Effector memory CD4-positive, alpha-beta T cell (primary cell): ENCODE measurements at regions not wholly inside any gene's neighbourhood (a gene's known extent, or its start where the extent isn't known, plus 50 kb on each side); places are given as distances from the start of the nearest gene placed in this dataset.

Experiments
- DNase-seq, 3 donors: peaks; one replicate each; pipeline ENCODE4 v3.0.0-alpha.2; 2020
- H3K27ac ChIP-seq: 2 replicates; pipeline ENCODE4 v1.7.0; 2013; ENCODE audit warnings: mild to moderate bottlenecking, low read length, moderate library complexity; ENCODE audit not compliant: insufficient read depth, poor library complexity, severe bottlenecking
- H3K27me3 ChIP-seq: replicated peaks from 2 replicates; pipeline ENCODE4 v1.7.0; 2013; ENCODE audit warnings: mild to moderate bottlenecking, low read length; ENCODE audit not compliant: insufficient read depth, control insufficient read depth, poor library complexity, severe bottlenecking
- H3K36me3 ChIP-seq: 2 replicates; pipeline ENCODE4 v1.7.0; 2013; ENCODE audit warnings: mild to moderate bottlenecking, low read length, moderate library complexity; ENCODE audit not compliant: control insufficient read depth, insufficient read depth
- H3K4me1 ChIP-seq: 2 replicates; pipeline ENCODE4 v1.7.0; 2013; ENCODE audit warnings: low read length, mild to moderate bottlenecking; ENCODE audit not compliant: control insufficient read depth, insufficient read depth, poor library complexity, severe bottlenecking
- H3K4me3 ChIP-seq: 2 replicates; pipeline ENCODE4 v1.7.0; 2013; ENCODE audit warnings: low read length, low read depth, mild to moderate bottlenecking; ENCODE audit not compliant: insufficient read depth, poor library complexity, severe bottlenecking
- H3K9me3 ChIP-seq: 2 replicates; pipeline ENCODE4 v1.7.0; 2013; ENCODE audit warnings: mild to moderate bottlenecking, low read length, moderate library complexity; ENCODE audit not compliant: control insufficient read depth

GRCh38 chr10:131536676-131537075 lies 225.2 kb upstream of the TCERG1L start:
- H3K27me3 ChIP-seq, result no peaks in the 10 kb centered on the region
- H3K4me1 ChIP-seq, result no peaks in the 10 kb centered on the region
- no peaks in the 10 kb centered on the region for H3K9me3 ChIP-seq
- H3K27ac ChIP-seq, result no peak overlapping the region
- H3K36me3 ChIP-seq, result no peaks in the 10 kb centered on the region
- H3K4me3 ChIP-seq, result no peak overlapping the region
- no peak for DNase-seq

GRCh38 chr10:131537281-131537680 lies 225.8 kb upstream of the TCERG1L start:
- Histone ChIP-seq H3K27me3 (no peaks in the 10 kb centered on the region), H3K9me3 (no peaks in the 10 kb centered on the region), H3K4me3 (no peak overlapping the region), H3K4me1 (no peaks in the 10 kb centered on the region), H3K27ac (no peak overlapping the region), H3K36me3 (no peaks in the 10 kb centered on the region)
- DNase-seq, result no peak

GRCh38 chr10:131544495-131544894 lies 233.0 kb upstream of the TCERG1L start:
- Histone ChIP-seq H3K4me3 (no peak overlapping the region), H3K27me3 (no peaks in the 10 kb centered on the region)
- no peak for DNase-seq

GRCh38 chr10:131546086-131546810 lies 234.7 kb upstream of the TCERG1L start:
- Histone ChIP-seq H3K27ac (no peak overlapping the region), H3K27me3 (no peaks in the 10 kb centered on the region), H3K4me1 (no peaks in the 10 kb centered on the region), H3K36me3 (no peaks in the 10 kb centered on the region), H3K9me3 (no peaks in the 10 kb centered on the region), H3K4me3 (no peak overlapping the region)
- no peak for DNase-seq

More at GRCh38 chr10:131544495-131544894, 233.0 kb upstream of the TCERG1L start:
- no peaks in the 10 kb centered on the region for H3K9me3 ChIP-seq
- no peaks in the 10 kb centered on the region for H3K4me1 ChIP-seq
- no peaks in the 10 kb centered on the region for H3K36me3 ChIP-seq
- no peak overlapping the region for H3K27ac ChIP-seq

GRCh38 chr10:131547129-131547799 lies 235.7 kb upstream of the TCERG1L start:
- no peak for DNase-seq
- no peaks in the 10 kb centered on the region for H3K4me1 ChIP-seq
- H3K27me3 ChIP-seq, result no peaks in the 10 kb centered on the region
- H3K36me3 ChIP-seq, result no peaks in the 10 kb centered on the region
- no peak overlapping the region for H3K4me3 ChIP-seq
- no peaks in the 10 kb centered on the region for H3K9me3 ChIP-seq
- no peak overlapping the region for H3K27ac ChIP-seq

- H3K4me3 ChIP-seq, result no peak overlapping the region
- no peaks in the 10 kb centered on the region for H3K36me3 ChIP-seq
- DNase-seq, result no peak
- no peaks in the 10 kb centered on the region for H3K4me1 ChIP-seq
- H3K27ac ChIP-seq, result no peak overlapping the region
- no peaks in the 10 kb centered on the region for H3K27me3 ChIP-seq
- no peaks in the 10 kb centered on the region for H3K9me3 ChIP-seq
These were observed 236.7 kb upstream of the TCERG1L start for GRCh38 chr10:131548176-131548575.

- Histone ChIP-seq H3K4me1 (no peaks in the 10 kb centered on the region), H3K4me3 (no peak overlapping the region), H3K36me3 (no peaks in the 10 kb centered on the region), H3K27me3 (no peaks in the 10 kb centered on the region), H3K9me3 (no peaks in the 10 kb centered on the region), H3K27ac (no peak overlapping the region)
- no peak for DNase-seq
These were observed 237.6 kb upstream of the TCERG1L start for GRCh38 chr10:131549116-131549515.

GRCh38 chr10:131553121-131553520 lies 241.6 kb upstream of the TCERG1L start:
- H3K4me3 ChIP-seq, result no peak overlapping the region
- no peak for DNase-seq
- no peaks in the 10 kb centered on the region for H3K9me3 ChIP-seq
- H3K36me3 ChIP-seq, result no peaks in the 10 kb centered on the region
- H3K27ac ChIP-seq, result no peak overlapping the region
- H3K27me3 ChIP-seq, result no peaks in the 10 kb centered on the region
- H3K4me1 ChIP-seq, result no peaks in the 10 kb centered on the region

GRCh38 chr10:131553581-131553980 lies 242.1 kb upstream of the TCERG1L start:
- Histone ChIP-seq H3K9me3 (no peaks in the 10 kb centered on the region), H3K36me3 (no peaks in the 10 kb centered on the region), H3K27ac (no peak overlapping the region), H3K4me3 (no peak overlapping the region), H3K27me3 (no peaks in the 10 kb centered on the region), H3K4me1 (no peaks in the 10 kb centered on the region)
- no peak for DNase-seq

- Histone ChIP-seq H3K4me3 (no peak overlapping the region), H3K9me3 (no peaks in the 10 kb centered on the region), H3K36me3 (no peaks in the 10 kb centered on the region), H3K27me3 (no peaks in the 10 kb centered on the region), H3K27ac (no peak overlapping the region), H3K4me1 (no peaks in the 10 kb centered on the region)
- DNase-seq, result no peak
These were observed 243.3 kb upstream of the TCERG1L start for GRCh38 chr10:131554821-131555220.
